T-helper 2 cell (primary cell): ENCODE measurements at regions not wholly inside any gene's neighbourhood (a gene's known extent, or its start where the extent isn't known, plus 50 kb on each side); places are given as distances from the start of the nearest gene placed in this dataset.

Experiments used
- DNase-seq, 5 experiments: peaks; one replicate each; pipeline versions ENCODE4 v3.0.0 to v3.0.0-alpha.2; 2012 to 2022

DNA sequence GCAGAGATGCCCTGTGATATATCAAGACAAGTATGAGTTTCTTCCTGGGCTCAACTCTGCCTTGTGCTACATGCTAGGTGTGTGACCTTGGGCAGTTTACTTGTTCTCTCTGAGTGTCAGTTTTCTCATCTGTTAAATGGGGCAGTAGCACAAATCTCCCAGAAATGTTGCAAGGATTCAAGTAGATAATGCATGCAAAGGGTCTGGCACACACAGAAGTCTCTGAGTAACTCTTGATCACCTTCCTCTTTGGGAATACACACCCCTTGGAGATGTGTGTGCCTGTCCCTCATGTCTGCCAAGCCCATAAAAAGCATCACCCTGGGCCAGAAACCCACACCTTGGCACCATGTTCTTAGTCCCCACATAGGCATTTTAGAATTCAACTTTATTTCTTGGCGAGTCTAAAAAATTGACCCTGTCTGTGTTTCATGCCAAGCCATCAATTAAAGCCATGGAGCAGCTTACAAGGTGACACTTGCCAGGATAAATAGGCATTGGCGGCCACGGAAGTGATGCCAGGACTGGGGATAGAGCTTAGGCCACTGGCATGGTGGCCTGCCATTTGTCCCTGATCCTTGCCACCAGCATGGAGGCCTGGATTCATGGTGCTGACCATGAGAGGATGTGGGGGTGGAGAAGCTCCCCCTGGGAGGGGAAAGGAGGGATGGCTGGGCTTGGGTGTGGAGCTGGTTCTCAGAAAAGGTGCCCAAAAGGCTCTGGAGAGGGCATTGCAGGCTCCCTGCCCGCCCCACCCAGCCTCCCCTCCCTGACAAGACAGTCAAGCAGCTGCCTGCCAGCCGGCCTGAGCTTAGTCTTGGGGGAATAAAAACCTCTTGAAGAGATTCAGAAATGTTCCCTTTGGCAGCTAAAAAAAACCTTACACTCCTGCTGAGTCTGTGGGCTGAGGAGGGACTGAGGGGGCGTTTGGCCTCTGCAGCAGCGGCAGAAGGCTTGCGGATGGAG is 118.0 kb upstream of the IPO9 start:
- no peak for DNase-seq

DNA sequence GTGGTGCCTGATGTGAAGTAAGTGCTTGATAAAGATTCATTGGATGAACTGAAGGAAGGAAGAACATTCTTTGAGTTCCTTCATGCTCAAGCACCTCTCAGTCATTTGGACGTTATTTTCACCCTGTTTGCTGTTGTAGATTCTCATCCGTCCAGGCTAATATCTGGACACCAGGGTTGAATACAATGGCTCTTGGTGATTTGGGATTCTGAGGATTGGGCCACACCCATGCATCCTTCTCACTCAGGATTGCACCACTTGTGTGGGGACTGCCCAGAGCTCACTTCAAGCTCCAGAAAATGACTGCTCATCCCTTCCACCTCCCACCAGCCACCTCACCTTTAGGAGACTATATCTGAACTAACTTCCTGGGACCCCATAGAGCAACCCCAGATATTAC is 117.1 kb upstream of the IPO9 start:
- DNase-seq, result no peak

DNA sequence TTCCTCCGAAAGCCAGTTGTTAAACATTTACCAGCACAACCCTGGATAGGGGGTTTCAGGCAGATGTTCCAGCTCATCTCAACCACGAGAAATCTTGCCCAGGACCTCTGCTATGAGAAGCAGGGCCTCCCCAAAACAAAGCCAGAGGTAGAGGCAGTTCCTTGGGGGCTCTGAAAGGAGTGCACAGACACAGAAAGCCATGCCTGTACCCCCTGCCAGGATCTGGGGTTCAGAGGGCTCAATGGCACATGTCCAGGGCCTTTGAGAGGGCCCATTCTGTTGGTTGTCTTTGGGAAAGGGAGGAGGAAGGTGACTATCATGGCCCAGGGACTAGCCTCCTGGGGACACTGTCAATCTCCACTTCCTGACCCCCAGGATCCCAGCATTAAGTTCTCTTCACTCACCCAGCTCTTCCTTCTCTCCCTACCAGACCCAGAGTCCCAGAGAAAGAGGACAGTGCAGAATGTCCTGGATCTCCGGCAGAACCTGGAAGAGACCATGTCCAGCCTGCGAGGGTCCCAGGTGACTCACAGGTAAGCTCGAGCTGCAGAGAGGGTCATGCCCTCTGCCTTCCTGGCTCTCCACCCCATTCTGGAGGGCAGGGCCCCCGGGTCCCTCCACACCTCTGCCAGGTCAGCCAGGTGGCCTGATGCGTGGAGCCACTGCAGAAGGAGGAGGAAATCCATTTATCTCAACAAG is 116.4 kb upstream of the IPO9 start:
- DNase-seq, result no peak

DNA sequence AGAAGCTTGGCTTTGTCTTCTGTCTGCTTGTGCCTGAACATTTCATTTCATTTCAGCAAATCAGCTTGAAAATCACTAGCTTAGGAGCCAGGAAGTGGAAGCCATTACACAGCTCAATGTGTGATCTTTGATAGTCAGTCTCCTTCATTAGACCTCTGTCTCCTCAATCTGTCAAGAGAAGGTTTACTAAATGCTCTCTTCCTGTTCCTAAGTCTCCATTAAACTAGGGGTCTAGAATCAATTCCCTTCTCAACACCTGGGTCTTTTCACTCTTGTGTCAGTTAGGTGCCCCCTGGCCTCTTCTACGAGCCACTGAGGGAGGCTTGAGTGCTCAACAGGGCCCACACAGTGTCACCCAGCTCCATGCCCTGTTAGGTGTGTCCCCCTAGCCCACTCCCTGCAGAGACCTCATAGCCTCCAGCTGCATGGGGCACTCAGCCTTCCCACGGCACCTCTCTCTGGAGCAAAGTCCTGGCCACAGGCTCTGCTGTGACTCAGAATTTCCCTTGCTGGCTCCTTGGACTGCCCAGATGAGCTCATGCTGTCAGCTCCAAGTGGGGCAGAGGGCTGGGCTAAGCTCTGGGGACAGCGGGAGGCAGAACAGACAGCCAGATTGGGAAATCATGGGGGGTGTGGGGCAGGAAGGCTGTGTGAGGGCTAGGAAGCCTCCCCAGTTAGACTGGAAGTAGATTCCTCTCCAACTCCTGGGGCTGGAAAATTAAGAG is 115.7 kb upstream of the IPO9 start:
- no peak for DNase-seq

DNA sequence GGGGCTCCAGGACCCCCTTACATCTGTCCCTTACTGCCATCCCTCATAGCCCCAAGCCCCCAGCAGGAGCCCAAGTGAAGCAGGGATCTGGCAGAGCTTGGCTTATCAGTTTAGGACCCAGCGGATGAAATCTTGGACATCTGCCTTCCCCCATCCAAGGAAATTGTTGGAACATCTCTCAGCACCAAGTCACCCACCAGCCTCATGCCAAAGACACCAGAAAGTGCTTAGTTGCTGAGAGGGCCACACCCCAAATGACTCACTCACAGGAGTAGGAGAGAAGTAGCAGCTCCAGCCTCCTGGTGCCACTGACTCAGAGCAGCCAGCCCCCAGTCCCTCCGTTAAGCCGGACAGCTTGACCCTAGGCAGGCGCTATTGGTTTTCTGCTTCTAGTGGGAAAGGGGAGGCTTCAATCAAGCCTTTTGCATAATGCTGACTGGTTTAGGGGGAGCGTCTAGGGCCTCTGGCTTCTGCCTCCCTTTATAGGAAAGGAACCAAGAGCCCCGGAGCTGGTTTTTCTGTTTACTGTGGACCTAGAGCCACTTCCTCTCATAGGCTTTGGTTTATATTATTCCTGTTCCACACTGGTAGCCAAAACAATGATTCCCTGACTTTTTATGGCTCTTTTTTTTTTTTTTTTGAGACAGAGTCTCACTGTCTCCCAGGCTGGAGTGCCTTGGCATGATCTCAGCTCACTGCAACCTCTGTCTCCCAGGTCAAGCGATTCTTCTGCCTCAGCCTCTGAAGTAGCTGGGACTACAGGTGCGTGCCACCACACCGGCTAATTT is 114.2 kb upstream of the IPO9 start:
- DNase-seq, result no peak

DNA sequence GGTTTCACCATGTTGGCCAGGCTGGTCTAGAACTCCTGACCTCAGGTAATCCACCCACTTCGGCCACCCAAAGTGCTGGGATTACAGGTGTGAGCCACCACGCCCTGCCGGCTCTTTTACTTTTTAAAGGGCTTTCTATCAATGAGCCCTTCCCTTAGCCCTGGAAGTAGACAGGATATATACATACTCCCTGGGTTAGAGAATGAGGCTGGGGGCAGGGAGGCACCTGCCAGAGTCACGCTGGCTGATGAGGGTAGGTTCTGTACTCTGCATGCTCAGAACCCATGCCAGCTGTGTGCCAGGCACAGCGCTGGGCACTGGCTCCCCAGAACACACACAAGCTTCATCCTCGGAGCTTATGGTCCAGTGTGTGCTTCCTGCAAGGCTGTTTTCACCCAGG is 113.6 kb upstream of the IPO9 start:
- no peak for DNase-seq

DNA sequence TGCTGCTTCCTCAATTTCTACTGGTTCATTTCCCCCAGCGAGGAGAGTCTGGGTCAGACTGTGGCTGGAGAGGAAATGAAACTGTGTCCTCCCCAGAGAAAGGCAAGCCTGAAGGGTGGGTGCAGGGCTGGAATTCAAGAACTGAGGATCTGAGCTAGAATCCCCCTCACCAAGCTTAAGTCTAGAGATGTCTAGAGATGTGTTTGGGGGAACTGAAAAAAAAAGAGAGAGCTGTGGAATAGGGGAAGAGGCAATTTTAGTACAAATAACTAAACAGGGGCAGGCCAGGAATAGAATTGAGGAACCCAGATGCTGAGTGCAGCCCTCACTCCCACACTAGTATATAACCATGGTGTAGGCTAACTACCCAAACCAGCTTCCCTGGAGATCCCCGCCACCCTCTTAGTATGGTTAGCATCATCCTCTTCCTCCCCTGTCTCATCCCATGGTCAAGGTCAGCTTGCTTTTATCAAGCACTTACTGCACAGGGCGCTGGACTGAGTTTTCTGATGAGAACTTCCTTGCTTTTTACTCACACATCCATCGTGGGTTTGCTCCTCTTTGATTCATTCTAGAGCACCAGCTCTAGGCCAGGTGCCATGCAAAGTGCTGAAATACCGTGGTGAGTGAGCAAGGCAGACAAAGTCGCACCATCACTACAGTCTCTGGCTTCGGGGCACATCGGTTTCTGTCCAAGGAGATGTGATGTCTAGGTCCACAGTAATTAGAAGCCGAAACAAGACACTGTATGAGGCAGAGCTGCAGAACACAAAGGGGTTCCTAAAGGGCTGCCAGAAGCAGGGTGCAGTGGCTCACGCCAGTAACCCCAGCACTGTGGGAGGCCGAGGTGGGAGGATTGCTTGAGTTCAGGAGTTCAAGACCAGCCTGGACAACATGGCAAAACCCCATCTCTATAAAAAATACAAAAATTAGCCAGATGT is 112.9 kb upstream of the IPO9 start:
- DNase-seq, result no peak

DNA sequence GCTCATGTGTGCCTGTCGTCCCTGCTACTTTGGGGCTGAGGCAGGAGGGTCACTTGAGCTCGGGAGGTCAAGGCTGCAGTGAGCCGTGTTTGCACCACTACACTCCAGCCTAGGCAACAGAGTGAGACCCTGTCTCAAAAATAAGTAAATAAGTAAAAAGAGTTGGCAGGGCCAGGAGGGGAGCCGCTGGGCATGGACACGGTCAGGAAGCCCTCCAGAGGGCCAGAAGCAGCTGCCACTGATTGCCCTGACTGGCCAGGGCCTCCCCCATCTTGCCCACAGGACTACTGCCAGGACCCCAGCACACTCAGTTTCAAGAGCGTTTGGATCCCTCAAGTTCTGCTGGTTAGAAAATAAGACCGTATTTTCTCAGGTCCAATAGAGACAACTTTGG is 112.2 kb upstream of the IPO9 start:
- no peak for DNase-seq

DNA sequence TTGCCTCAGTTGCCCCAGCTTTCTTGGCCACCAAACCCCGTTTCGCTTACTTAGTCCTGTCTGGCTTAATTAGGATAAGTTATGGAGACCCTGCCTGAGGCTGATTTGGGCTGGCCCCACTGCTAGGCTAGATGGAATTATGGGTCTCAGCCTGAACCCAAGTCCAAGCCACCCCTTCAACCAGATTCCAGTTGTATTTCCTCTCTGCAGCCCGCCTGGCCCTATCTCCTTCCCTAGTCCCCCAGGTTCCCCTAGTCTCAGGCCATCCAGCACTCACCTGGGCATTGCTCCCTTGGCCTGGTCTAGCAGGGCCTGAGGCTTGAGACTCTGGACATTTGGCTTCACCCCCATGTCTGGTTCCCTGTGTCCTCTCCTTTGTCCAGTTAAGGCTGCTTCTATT is 111.7 kb upstream of the IPO9 start:
- no peak for DNase-seq

DNA sequence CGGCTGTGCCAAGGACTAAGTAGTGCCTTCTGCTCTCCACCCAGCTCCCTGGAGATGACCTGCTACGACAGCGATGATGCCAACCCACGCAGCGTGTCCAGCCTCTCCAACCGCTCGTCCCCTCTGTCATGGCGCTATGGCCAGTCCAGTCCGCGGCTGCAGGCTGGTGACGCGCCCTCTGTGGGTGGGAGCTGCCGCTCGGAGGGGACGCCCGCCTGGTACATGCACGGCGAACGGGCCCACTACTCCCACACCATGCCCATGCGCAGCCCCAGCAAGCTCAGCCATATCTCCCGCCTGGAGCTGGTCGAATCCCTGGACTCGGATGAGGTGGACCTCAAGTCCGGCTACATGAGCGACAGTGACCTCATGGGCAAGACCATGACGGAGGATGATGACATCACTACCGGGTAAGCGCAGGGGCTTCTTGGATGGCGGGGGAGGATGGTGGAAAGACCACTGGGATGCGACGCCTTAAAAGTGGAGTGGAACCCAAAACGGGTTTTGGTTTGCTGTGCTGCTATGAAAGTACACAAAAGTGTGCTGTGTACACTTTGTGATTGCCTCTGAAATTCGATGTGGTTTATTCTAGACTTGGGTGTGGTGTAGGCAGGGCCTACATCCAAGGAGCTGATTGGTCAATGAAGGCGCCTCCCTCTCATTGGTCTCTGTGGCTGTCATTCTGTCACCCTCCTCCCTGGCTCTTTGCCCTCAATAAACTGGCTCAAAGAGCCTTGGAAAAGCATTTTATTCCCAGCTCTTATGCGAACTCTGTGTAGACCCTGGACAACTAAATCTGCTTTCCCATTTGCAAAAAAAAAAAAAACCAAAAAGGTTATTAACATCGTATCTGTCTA is 110.4 kb upstream of the IPO9 start:
- DNase-seq, result peak in 1 of 5 experiments; percentile 15

DNA sequence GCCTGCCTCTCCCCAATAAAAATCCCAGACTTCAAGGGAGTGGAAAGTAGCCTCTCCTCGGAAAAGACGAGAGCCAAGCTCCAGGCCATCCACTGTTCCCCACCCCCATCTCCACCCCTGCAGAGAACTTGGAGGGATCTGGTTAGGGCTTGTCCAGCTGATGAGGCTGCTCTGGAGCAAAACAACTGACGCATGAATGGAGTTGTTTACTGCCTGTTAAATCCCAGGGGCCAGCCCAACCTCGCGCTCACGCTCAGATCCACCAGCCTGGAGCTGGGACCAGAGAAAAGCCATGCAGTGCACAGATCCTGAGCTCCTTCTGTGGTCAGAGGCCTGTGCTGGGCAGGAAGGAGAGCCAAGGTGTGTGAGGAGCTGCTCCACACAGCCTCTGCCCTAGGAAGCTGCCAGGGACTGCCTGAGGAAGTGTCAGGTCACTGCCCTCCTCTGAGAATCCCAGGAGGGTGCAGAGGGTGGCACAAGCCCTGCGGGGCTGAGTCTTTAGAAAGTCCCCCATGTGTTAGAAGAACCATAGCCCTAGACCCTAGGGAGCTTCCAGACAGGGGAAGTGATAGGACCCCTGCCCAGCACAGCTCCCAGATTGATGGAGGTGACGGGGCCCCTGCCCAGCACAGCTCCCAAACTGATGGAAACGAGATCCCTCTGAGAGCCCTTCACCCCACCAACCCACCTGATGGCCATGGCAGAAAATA is 109.0 kb upstream of the IPO9 start:
- no peak for DNase-seq

DNA sequence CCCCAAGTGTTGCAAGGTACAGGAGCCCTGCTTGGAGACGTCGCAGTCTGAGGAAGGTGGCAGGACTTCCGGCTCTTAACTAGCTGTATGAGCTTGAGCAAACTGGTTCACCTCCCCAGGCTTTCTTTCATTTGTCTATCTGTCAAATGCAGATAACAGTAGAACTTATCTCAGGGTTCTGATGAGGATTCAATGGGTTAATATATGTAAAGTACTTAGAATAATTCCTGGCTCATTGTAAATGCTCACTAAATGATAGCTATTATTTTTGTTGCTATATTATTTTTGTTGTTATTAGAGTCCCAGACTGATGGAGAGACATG is 108.5 kb upstream of the IPO9 start:
- DNase-seq, result no peak

DNA sequence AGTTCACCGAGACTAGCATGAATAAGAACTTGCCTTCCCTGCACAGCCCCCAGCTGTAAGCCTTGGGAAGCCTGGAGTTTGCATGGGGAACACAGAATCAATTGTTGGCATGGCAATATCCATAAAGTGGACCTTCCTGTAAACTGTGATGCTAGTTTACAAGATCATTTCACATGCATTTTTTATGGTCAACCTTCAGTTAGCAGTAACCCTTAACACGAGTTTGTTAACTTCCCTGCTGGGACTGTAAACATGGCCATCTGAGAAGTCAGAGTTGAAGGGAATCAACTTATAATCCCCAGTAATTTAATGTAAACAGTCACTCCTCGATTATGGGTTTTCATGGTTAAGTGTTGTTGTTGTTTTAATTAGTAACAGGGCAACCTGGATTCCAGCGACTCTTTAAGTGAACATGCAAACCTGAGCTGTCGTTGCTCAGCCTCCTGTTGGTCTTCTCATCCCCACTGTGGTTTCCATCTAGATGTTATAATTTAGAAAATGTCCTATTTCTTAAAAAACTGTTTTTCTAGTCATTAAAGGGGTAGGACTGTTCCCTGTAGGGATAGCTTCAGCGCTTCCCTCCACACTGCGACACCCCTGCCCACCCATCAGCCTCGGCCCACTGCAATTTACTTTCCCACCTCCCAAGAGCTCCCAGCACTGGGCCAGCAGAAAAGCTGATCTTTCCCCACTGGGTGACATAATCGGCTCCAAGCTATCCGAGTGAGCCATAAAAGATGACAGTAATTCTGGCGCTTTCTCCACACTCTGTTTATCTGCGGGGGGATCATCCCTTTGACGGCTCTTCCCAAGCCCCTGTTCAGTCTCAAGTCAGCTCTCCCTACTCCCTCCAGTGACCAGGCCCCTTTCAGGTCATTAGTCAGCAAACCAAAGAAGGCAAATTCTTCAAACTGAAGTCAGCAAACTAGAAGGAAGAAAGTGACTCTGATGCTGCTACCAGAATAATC is 107.6 kb upstream of the IPO9 start:
- no peak for DNase-seq

DNA sequence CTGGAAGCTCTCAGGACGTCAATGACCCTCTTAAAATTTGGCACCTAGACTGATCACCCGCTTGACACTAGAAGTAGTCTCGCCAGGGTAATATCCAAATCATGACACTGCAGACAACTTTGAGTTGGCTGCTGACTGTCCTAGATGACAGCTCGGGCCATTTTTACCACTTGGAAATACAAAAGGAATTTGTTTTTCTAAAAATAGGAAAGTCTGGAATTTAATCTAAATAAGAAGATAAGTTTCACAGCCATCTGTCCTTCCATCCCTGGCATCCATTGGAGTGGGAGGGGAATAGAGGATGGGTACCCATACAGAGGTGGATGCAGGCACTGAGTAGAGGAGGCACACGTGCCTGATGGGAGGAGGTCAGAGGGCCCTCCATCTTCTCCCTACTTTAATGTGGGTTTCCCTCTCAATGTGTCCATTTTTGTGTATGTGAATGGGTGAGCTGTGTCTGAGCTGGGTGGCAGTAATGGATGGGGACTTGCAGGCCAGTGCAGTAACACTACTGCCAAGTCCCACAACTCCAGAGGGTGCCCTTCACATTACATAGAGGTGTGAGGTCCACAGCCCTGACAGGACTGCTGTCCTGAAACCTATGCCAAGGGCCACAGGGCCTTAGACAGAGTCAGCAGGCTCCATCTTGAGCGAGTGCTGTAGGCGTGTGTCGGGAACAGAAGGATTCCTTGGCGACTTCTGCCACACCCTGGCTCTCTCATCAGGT is 104.8 kb upstream of the IPO9 start:
- no peak for DNase-seq

DNA sequence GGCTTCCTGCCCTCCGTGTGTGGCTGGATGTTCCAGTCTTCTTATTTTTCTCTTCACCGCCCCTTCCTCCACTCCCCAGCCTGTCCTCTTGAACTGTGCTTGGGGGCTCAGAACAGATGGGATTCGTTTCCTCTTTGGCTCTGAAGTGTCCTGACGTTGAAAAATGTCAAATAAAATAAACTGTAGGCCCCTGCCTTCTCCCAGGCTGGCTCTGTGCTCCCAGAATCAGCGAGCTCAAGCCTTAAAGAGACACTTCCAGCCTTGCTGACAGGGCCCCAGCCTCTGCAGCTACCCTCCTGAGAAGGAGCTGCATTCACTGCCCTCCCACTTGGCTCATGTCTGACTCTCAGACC is 104.2 kb upstream of the IPO9 start:
- no peak for DNase-seq

DNA sequence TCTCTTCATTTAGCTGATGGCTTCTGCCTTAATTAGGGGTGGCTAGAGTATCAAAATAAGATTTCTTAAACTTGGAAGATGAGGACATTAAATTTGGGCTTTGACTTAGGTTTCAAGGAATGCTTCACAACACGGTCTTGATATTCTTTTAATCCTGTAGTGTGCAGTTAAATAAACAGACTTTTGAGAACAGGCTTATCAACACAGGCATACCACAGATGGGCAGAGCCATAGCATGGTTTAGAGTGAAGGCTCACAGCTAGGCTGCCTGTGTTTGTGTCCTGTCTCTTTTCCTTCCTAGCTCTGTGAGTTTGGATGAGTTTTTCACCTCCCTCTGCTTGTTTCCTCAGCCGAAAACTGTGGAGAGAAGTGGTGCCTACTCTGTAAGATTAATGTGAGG is 102.3 kb upstream of the IPO9 start:
- DNase-seq, result no peak

DNA sequence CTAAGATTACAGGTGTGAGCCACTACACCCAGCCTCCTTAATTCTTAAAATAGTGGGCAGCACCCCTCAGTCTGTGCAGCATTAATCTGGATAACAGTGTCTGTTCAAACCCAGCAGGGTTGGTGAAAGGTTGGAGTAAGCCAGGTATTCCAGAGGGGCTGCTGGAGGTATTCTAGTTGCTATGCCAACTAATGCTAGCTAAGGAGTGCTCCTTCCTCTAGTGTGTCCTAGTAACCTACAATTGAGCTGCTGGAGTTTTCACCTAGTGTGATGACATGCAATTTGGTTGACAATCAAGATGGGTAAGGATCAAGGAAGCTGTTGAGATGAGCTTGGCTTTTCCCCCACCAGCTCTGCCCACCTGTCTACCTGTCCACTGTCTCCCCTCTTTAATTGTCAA is 100.2 kb upstream of the IPO9 start:
- no peak for DNase-seq

DNA sequence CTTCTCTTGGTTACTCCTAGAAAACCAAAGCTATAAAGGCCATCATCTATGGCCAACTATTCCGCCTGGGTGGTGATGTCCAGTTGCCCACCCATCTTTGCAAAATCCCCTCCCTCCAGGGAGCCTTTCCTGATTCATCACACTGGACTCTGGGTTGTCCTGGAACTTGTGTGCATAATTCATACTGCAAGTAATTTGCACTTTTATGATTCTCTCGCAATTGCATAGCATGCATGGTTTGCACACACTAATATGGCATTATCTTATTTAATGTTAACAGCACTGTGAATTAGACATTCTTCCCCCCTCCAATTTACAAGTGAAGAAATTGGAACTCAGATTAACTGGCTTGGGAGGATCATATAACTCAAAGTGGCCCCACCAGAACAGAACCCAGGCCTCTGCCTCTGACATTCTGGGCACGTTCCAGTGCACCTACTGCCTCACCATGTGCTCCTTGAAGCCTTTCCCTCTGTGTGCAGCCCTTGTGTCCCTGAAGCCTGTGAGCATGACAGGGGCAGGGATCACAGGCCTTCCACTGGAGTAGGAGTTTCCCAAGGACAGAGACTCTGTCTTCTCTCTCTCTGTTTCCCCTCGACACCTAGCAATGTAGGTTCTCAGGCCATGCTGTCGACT is 98.9 kb upstream of the IPO9 start:
- no peak for DNase-seq
